Activated CD8-positive, alpha-beta memory T cell treated with anti-CD3 and anti-CD28 coated beads, Interleukin-2, amount 10 ng/mL, durations not matched to agents 7 days and 5 days (primary cell): ENCODE measurements at regions not wholly inside any gene's neighbourhood (a gene's known extent, or its start where the extent isn't known, plus 50 kb on each side); places are given as distances from the start of the nearest gene placed in this dataset.
"Not testable (repeated sequence)": the region's sequence is repeated elsewhere in the genome, so short reads cannot be mapped to it uniquely, and the experiment has no call there.

ENCODE experiments used
- ATAC-seq: fragments of 150-1000 bp; cut with Tn5 transposase; one replicate; pipeline ENCODE4 v1.10.0; 2021; ENCODE audit warnings: moderate library complexity
- CTCF ChIA-PET: fragments of 350-600 bp; sonication (Branson Sonifier 250); formaldehyde crosslinking; loops from one replicate; lab custom pipeline; 2021; ENCODE audit warnings: antibody characterized with exemption; lab: Charles Lee
- DNase-seq: peaks from one replicate; pipeline ENCODE4 v3.0.0-alpha.2; 2020
- H3K27ac Mint-ChIP-seq: one replicate; pipeline ENCODE4 v1.8.0; 2021; ENCODE audit warnings: mild to moderate bottlenecking, mixed read lengths
- H3K27me3 Mint-ChIP-seq: one replicate; pipeline ENCODE4 v1.8.0; 2021; ENCODE audit warnings: mixed read lengths
- H3K36me3 Mint-ChIP-seq: one replicate; pipeline ENCODE4 v1.8.0; 2021; ENCODE audit warnings: mild to moderate bottlenecking, mixed read lengths
- H3K4me1 Mint-ChIP-seq: one replicate; pipeline ENCODE4 v1.8.0; 2021; ENCODE audit warnings: mixed read lengths
- H3K4me3 Mint-ChIP-seq: one replicate; pipeline ENCODE4 v1.8.0; 2021; ENCODE audit warnings: mild to moderate bottlenecking, moderate library complexity, mixed read lengths
- H3K9me3 Mint-ChIP-seq: one replicate; pipeline ENCODE4 v1.8.0; 2022; ENCODE audit warnings: low read depth, mixed read lengths

GRCh38 chr4:45472490-45472889 is 651.4 kb downstream of the GABRG1 start:
- Mint-ChIP-seq H3K4me1 (no peaks in the 10 kb centered on the region), H3K27me3 (no peaks in the 10 kb centered on the region), H3K27ac (no peak overlapping the region), H3K9me3 (peaks cover 11% of the 10 kb centered on the region), H3K36me3 (no peaks in the 10 kb centered on the region), H3K4me3 (no peak overlapping the region)
- no peak for ATAC-seq
- CTCF ChIA-PET = no interaction called here
- no peak for DNase-seq

GRCh38 chr4:45471335-45471734 is 652.5 kb downstream of the GABRG1 start:
- no peaks in the 10 kb centered on the region for H3K27me3 Mint-ChIP-seq

GRCh38 chr4:45467157-45467556 is 656.7 kb downstream of the GABRG1 start:
- no peak overlapping the region for H3K4me3 Mint-ChIP-seq
- CTCF ChIA-PET = no interaction called here
- no peak overlapping the region for H3K27ac Mint-ChIP-seq
- no peaks in the 10 kb centered on the region for H3K4me1 Mint-ChIP-seq
- no peaks in the 10 kb centered on the region for H3K27me3 Mint-ChIP-seq
- no peaks in the 10 kb centered on the region for H3K9me3 Mint-ChIP-seq
- no peaks in the 10 kb centered on the region for H3K36me3 Mint-ChIP-seq
- no peak for DNase-seq
- no peak for ATAC-seq

More at GRCh38 chr4:45471335-45471734, 652.5 kb downstream of the GABRG1 start:
- Mint-ChIP-seq H3K4me3 (no peak overlapping the region), H3K4me1 (no peaks in the 10 kb centered on the region), H3K36me3 (no peaks in the 10 kb centered on the region), H3K9me3 (peaks cover 8% of the 10 kb centered on the region), H3K27ac (no peak overlapping the region)
- no peak for ATAC-seq
- no peak for DNase-seq
- CTCF ChIA-PET = no interaction called here

GRCh38 chr4:45460157-45460556 is 663.7 kb downstream of the GABRG1 start:
- ATAC-seq, H3K36me3 Mint-ChIP-seq: not testable (repeated sequence)

GRCh38 chr4:45455217-45455616 is 668.6 kb downstream of the GABRG1 start:
- ATAC-seq (no peak), DNase-seq (no peak)
- no peaks in the 10 kb centered on the region for H3K36me3 Mint-ChIP-seq
- no peaks in the 10 kb centered on the region for H3K4me1 Mint-ChIP-seq
- CTCF ChIA-PET = no interaction called here
- no peak overlapping the region for H3K4me3 Mint-ChIP-seq
- H3K27me3 Mint-ChIP-seq = no peaks in the 10 kb centered on the region
- peaks cover 2% of the 10 kb centered on the region for H3K9me3 Mint-ChIP-seq
- no peak overlapping the region for H3K27ac Mint-ChIP-seq

More at GRCh38 chr4:45460157-45460556, 663.7 kb downstream of the GABRG1 start:
- DNase-seq, H3K4me1 Mint-ChIP-seq, CTCF ChIA-PET, H3K27ac Mint-ChIP-seq, H3K4me3 Mint-ChIP-seq, H3K9me3 Mint-ChIP-seq, H3K27me3 Mint-ChIP-seq: not testable (repeated sequence)

- Mint-ChIP-seq H3K4me3 (no peak overlapping the region), H3K36me3 (no peaks in the 10 kb centered on the region), H3K27me3 (no peaks in the 10 kb centered on the region), H3K9me3 (peaks cover 2% of the 10 kb centered on the region), H3K27ac (no peak overlapping the region), H3K4me1 (no peaks in the 10 kb centered on the region)
- ATAC-seq (no peak), DNase-seq (no peak)
- CTCF ChIA-PET = no interaction called here
Observed at GRCh38 chr4:45453258-45453853, 670.5 kb downstream of the GABRG1 start.

- DNase-seq (no peak), ATAC-seq (no peak)
- CTCF ChIA-PET = no interaction called here
- no peak overlapping the region for H3K27ac Mint-ChIP-seq
- no peaks in the 10 kb centered on the region for H3K4me1 Mint-ChIP-seq
- no peaks in the 10 kb centered on the region for H3K36me3 Mint-ChIP-seq
- no peaks in the 10 kb centered on the region for H3K27me3 Mint-ChIP-seq
- peaks cover 6% of the 10 kb centered on the region for H3K9me3 Mint-ChIP-seq
- no peak overlapping the region for H3K4me3 Mint-ChIP-seq
Observed at GRCh38 chr4:45442466-45442865, 681.4 kb downstream of the GABRG1 start.

- no peaks in the 10 kb centered on the region for H3K36me3 Mint-ChIP-seq
- no peak for DNase-seq
- no peak overlapping the region for H3K4me3 Mint-ChIP-seq
- CTCF ChIA-PET = no interaction called here
- no peaks in the 10 kb centered on the region for H3K4me1 Mint-ChIP-seq
- H3K9me3 Mint-ChIP-seq = peaks cover 2% of the 10 kb centered on the region
- no peak overlapping the region for H3K27ac Mint-ChIP-seq
- no peaks in the 10 kb centered on the region for H3K27me3 Mint-ChIP-seq
- ATAC-seq = no peak
Observed at GRCh38 chr4:45438047-45438446, 685.8 kb downstream of the GABRG1 start.

- ATAC-seq (no peak), DNase-seq (no peak)
- H3K27ac Mint-ChIP-seq = no peak overlapping the region
- peaks cover under 1% of the 10 kb centered on the region for H3K9me3 Mint-ChIP-seq
- H3K4me1 Mint-ChIP-seq = no peaks in the 10 kb centered on the region
- no peaks in the 10 kb centered on the region for H3K27me3 Mint-ChIP-seq
- CTCF ChIA-PET = no interaction called here
- H3K36me3 Mint-ChIP-seq = no peaks in the 10 kb centered on the region
- H3K4me3 Mint-ChIP-seq = no peak overlapping the region
Observed at GRCh38 chr4:45437381-45437780, 686.5 kb downstream of the GABRG1 start.

GRCh38 chr4:45425135-45425534 is 698.7 kb downstream of the GABRG1 start:
- CTCF ChIA-PET = no interaction called here
- Mint-ChIP-seq H3K4me1 (no peaks in the 10 kb centered on the region), H3K4me3 (no peak overlapping the region), H3K27ac (no peak overlapping the region), H3K27me3 (no peaks in the 10 kb centered on the region), H3K9me3 (peaks cover 12% of the 10 kb centered on the region), H3K36me3 (no peaks in the 10 kb centered on the region)
- ATAC-seq (no peak), DNase-seq (no peak)

- Mint-ChIP-seq H3K27me3 (no peaks in the 10 kb centered on the region), H3K4me3 (no peak overlapping the region), H3K36me3 (no peaks in the 10 kb centered on the region), H3K27ac (no peak overlapping the region), H3K4me1 (no peaks in the 10 kb centered on the region), H3K9me3 (peaks cover 12% of the 10 kb centered on the region)
- CTCF ChIA-PET = no interaction called here
- no peak for DNase-seq
- ATAC-seq = no peak
Observed at GRCh38 chr4:45423896-45424295, 697.5 kb upstream of the GNPDA2 start.

GRCh38 chr4:45420091-45420674 is 693.8 kb upstream of the GNPDA2 start:
- H3K4me1 Mint-ChIP-seq, CTCF ChIA-PET, H3K27ac Mint-ChIP-seq, H3K27me3 Mint-ChIP-seq, DNase-seq, H3K4me3 Mint-ChIP-seq, H3K9me3 Mint-ChIP-seq, H3K36me3 Mint-ChIP-seq, ATAC-seq: not testable (repeated sequence)

- Mint-ChIP-seq H3K9me3 (peaks cover 3% of the 10 kb centered on the region), H3K27ac (no peak overlapping the region), H3K4me3 (no peak overlapping the region), H3K36me3 (no peaks in the 10 kb centered on the region), H3K4me1 (no peaks in the 10 kb centered on the region), H3K27me3 (no peaks in the 10 kb centered on the region)
- no peak for DNase-seq
- ATAC-seq = no peak
- CTCF ChIA-PET = no interaction called here
Observed at GRCh38 chr4:45410701-45411210, 684.4 kb upstream of the GNPDA2 start.

- Mint-ChIP-seq H3K9me3 (peaks cover 5% of the 10 kb centered on the region), H3K27me3 (no peaks in the 10 kb centered on the region), H3K27ac (no peak overlapping the region), H3K36me3 (no peaks in the 10 kb centered on the region), H3K4me3 (no peak overlapping the region), H3K4me1 (no peaks in the 10 kb centered on the region)
- CTCF ChIA-PET = no interaction called here
- no peak for ATAC-seq
- no peak for DNase-seq
Observed at GRCh38 chr4:45409536-45409935, 683.2 kb upstream of the GNPDA2 start.
